GM19452 (cell line): ENCODE measurements at regions not wholly inside any gene's neighbourhood (a gene's known extent, or its start where the extent isn't known, plus 50 kb on each side); places are given as distances from the start of the nearest gene placed in this dataset.

Experiments used
- ATAC-seq: cut with Tn5 transposase; IDR thresholded peaks from one replicate; pipeline ENCODE4 v1.9.1; 2021; ENCODE audit not compliant: unreplicated experiment

GRCh38 chr5:133667217-133667616 lies 54.9 kb upstream of the FSTL4 start:
- ATAC-seq = no peak

GRCh38 chr5:133665571-133665970 lies 53.2 kb upstream of the FSTL4 start:
- ATAC-seq = no peak

DNA sequence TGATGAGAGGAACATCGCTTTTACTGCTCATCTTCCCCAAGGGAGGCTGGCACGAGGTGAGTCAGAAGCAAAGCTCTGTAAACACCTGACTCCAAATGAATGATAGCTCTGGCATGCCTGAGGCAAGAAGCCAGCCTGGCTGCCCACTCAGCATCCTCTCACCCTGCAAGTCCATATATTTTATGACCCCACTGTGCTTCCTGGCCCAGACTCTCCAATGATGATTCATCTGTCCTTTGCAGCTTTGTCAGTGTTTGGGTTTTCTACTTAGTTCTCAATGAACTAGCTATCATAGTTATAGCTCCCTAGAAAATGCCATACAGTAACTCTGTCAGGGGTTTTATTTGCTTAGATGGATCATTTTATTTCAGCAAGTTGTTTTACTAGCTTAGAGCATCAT lies 52.1 kb upstream of the FSTL4 start:
- ATAC-seq = no peak

DNA sequence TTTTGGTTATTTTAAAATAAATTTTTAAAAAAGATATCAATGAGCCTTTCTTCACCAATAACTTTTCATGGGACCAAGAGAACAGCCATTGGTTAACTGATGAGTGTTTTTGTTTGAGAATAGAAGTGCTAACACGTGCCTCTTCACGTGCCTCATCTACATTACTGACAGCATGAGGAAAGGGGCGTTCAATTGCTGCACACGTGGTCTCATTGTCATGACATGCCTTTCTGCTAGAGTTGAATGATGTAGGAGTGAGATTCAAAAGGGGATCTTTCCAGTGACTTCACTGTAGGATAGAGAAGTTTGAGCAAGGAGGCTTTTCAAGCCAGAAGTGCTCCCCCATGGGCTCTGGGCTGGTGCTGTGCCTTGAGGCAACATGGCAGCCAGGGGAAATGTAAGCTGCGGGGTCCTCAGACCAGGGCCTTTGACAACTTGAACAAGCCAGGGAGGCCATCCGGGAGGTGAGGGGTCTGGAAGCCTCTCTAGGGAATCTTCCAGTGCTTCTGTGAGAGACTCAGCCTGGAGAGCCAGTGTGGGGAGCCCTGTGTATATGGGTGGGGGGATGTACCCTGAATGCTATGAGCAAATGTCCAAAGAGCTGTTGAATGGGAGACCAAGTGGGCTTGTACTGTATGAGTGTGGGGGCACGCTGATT lies 51.2 kb upstream of the FSTL4 start:
- no peak for ATAC-seq

GRCh38 chr5:133662578-133662977 lies 50.2 kb upstream of the FSTL4 start:
- no peak for ATAC-seq
